Stimulated activated naive B cell treated with anti-CD40 and anti-IgM and Interleukin-4, amounts not matched to agents 10 μg/mL and 1 μg/mL and 100 μg/mL, for 72 hours (primary cell): ENCODE measurements at regions not wholly inside any gene's neighbourhood (a gene's known extent, or its start where the extent isn't known, plus 50 kb on each side); places are given as distances from the start of the nearest gene placed in this dataset.

Source experiments
- ATAC-seq, 2 donors: fragments of 150-1000 bp; cut with Tn5 transposase; replicated peaks; 2 replicates each; pipeline ENCODE4 v1.10.0; 2021; ENCODE audit warnings: moderate library complexity in 1 of 2
- DNase-seq: peaks from one replicate; pipeline ENCODE4 v3.0.0; 2021
- H3K27ac Mint-ChIP-seq: one replicate; pipeline ENCODE4 v1.8.0; 2022; ENCODE audit warnings: mild to moderate bottlenecking, mixed read lengths
- H3K27me3 Mint-ChIP-seq, 2 donors: one replicate each; pipeline ENCODE4 v1.8.0; 2022; ENCODE audit warnings: mixed read lengths in 2 of 2
- H3K36me3 Mint-ChIP-seq, 2 donors: one replicate each; pipeline ENCODE4 v1.8.0; 2022; ENCODE audit warnings: mixed read lengths in 2 of 2, mild to moderate bottlenecking in 1 of 2
- H3K4me1 Mint-ChIP-seq, 2 donors: one replicate each; pipeline ENCODE4 v1.8.0; 2022; ENCODE audit warnings: mixed read lengths in 2 of 2, mild to moderate bottlenecking in 1 of 2
- H3K4me3 Mint-ChIP-seq, 2 donors: one replicate each; pipeline ENCODE4 v1.8.0; 2022; ENCODE audit warnings: mild to moderate bottlenecking in 2 of 2, mixed read lengths in 2 of 2, moderate library complexity in 1 of 2
- H3K9me3 Mint-ChIP-seq, 2 donors: one replicate each; pipeline ENCODE4 v1.8.0; 2022; ENCODE audit warnings: mixed read lengths in 2 of 2, mild to moderate bottlenecking in 1 of 2

DNA sequence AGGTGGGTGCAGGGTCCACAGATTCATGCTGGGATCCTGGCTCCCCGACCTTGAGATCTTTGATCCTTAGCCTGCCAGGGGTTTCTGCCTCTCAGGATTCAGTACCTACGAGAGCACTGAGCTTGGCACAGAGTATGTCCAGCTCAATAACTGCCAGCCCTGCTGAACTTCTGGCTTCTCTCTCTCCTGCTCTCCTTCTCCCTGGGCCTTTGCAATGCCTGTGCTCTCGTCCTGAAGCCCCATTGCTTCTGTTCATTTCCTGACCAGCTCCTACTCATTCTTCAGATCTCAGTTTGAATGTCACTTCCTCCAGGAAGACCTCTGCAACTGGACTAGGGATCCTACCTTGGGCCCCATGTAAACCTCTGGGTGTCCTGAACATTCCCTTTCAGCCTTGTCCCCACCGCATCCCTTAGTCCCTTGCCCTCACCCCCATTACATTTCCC, 113.8 kb upstream of the HAAO start:
- Mint-ChIP-seq H3K27me3 (peaks cover 22 to 30% of the 10 kb centered on the region in 2 donors), H3K9me3 (no peaks in the 10 kb centered on the region), H3K36me3 (no peaks in the 10 kb centered on the region), H3K27ac (no peak overlapping the region), H3K4me1 (peaks cover 2 to 12% of the 10 kb centered on the region in 2 donors), H3K4me3 (no peak overlapping the region)
- DNase-seq (no peak), ATAC-seq (no peak)

DNA sequence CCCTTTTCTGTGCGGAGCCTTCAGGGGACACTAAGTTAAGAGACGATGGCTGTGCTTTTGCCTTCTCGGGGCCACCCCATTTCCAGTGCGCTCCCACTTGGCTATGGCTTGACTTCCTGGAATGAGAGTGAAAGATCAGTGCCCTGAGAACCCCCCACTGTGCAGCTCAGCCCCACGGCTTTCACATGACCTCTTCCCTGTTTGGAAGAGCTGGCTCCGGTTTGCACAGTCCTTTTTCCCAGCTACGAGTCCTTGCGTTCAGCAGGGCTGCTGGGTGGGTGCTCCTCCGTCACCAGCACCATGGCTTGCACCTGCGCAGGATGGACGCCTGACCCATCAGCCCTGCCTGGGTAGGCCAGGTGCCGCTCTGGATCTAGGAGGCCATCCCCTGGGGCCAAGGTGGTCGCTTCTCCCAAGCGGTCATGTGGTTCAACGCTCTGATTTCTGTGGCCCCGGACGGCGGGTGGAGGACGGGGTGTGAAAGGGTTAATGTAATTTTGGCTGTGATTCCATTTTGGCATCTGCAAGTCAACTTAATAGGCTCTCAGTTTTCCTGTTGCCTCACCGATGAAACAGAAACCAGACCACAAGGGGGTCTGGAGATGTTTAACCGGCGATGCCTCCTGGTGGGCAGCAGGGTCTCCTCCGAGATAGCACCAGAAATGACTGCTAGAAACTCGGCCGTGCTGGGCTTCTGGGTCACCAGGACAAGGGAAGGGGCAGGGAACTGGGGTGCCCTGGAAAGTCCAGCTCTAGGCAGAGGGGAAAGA, 113.1 kb upstream of the HAAO start:
- no peak overlapping the region for H3K4me3 Mint-ChIP-seq
- H3K9me3 Mint-ChIP-seq: no peaks in the 10 kb centered on the region
- peaks cover 3 to 12% of the 10 kb centered on the region in 2 donors for H3K4me1 Mint-ChIP-seq
- H3K27ac Mint-ChIP-seq: no peak overlapping the region
- DNase-seq (no peak), ATAC-seq (no peak)
- H3K36me3 Mint-ChIP-seq: no peaks in the 10 kb centered on the region
- H3K27me3 Mint-ChIP-seq: peaks cover 22 to 30% of the 10 kb centered on the region in 2 donors

DNA sequence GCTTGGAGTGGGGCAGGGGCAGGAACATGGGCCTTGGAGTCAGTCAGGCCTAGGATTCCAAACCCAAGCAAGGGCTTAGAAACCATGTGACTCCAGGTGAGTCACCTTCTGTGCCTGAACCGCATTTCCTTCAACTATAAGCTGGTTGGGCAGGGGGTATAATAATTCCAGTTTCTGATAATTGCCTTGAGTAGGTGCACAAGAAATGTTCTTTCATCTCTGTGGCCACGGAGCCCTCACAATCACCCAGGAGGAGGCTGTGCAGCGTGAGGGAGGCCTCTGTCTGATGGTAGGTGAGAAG, 112.1 kb upstream of the HAAO start:
- ATAC-seq: no peak
- H3K9me3 Mint-ChIP-seq: no peaks in the 10 kb centered on the region
- peaks cover 5 to 12% of the 10 kb centered on the region in 2 donors for H3K4me1 Mint-ChIP-seq
- no peak overlapping the region for H3K27ac Mint-ChIP-seq
- no peak for DNase-seq
- no peak overlapping the region for H3K4me3 Mint-ChIP-seq
- H3K36me3 Mint-ChIP-seq: no peaks in the 10 kb centered on the region
- H3K27me3 Mint-ChIP-seq: peaks cover 22 to 30% of the 10 kb centered on the region in 2 donors

DNA sequence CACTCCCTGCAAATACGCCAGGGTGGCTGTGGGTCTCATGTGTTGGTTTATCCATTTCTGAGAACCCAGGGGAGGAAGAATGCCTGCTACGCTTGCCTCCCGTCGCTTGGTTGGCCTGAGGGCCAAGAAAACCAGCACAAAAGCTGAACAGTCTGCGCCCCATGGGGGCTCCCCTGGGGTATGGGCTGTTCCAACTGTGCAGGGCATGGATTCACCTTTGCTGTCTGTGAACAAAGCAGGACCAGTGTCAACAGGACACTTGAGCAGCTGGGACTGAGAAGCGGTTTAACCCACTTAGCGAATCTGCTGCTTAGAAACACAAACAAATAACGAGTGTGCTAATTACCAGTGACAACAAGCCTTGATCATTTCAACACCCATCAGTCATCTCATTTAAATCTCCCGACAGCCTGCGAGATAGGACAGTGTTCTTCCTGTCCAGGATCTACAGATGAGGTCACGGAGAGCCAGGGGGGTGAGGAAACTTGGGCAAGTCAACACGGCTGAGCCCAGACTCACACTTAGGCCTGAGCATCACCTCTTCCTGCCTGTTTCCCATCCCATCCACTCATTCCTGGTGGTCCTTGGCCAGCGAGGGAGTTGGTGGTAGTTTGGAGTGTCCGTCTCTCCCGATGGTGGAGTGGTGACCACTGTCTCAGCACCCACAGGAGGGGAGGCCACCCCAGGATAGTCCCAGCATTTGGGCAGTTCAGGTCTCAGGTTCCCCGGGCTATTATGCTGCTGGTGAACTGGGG, 111.6 kb upstream of the HAAO start:
- ATAC-seq: no peak
- H3K4me3 Mint-ChIP-seq: no peak overlapping the region
- no peak for DNase-seq
- H3K36me3 Mint-ChIP-seq: no peaks in the 10 kb centered on the region
- peaks cover 22 to 30% of the 10 kb centered on the region in 2 donors for H3K27me3 Mint-ChIP-seq
- peaks cover 5 to 12% of the 10 kb centered on the region in 2 donors for H3K4me1 Mint-ChIP-seq
- no peak overlapping the region for H3K27ac Mint-ChIP-seq
- no peaks in the 10 kb centered on the region for H3K9me3 Mint-ChIP-seq

DNA sequence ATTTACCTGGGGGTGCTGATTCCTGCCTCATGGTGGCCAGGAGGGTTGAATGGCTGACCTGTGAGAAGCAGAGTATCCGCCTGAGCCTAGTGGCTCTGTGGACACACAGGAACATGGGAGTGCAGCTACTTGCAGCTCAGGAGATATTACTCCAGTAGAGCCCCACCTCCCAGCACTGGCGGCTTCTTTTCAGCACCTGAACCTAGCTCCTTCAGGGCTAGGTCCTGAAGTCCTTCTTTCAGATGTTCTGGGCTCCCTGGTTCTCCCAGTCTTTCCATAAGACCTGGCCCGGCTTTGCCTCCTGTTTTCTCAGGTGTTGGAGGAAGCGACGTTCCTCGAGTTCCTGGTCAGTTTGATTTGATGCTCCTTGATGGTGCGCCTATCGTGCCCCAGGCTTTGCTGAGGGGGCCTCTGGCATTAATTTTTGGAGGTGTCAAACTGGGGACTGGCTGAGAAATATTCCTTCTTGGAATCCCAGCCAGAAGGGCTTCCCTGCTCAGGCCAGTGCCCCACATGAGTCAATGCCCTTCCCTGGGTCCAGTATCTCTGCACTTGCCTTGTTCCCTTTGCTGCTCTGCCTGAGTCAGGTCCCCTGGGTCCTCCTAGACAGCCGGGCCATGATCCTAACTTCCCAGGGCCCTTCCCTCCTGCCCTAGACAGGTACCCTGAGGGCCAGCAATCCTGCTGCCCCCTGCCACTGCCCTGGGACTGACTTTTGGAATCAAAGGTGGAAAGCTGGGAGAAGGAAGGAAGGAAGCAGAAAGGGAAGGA, 110.7 kb upstream of the HAAO start:
- H3K9me3 Mint-ChIP-seq: no peaks in the 10 kb centered on the region
- no peak overlapping the region for H3K27ac Mint-ChIP-seq
- H3K27me3 Mint-ChIP-seq: peaks cover 22 to 30% of the 10 kb centered on the region in 2 donors
- no peak overlapping the region for H3K4me3 Mint-ChIP-seq
- H3K4me1 Mint-ChIP-seq: peaks cover 5 to 12% of the 10 kb centered on the region in 2 donors
- H3K36me3 Mint-ChIP-seq: no peaks in the 10 kb centered on the region
- DNase-seq (no peak), ATAC-seq (no peak)

DNA sequence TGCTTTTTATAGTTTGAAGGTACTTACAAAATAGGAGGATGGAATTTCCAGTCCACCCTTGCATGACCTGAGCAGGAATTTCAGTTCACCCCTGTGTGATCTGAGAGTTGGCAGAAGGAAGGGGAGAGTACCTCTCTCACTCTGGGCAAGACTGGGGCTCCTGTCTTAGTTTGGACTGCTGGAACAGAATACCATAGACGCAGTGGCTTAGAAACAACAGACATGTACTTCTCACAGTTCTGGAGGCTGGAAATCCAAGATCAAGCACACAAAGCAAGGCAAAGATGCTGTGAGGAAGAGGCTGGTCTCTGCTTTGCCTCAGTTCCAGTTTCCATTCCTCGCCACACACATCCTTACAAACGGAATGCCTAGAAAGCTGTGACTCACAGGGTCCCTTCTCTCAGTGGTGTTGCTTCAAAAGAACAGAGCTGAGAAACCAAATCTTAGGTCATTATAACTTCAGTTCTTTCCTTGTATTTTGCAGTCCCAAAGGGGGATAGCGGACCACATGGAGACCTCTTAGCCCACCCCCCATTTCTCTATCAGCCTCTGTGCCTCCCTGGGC, 108.8 kb upstream of the HAAO start:
- Mint-ChIP-seq H3K4me3 (no peak overlapping the region), H3K4me1 (peaks cover 5 to 6% of the 10 kb centered on the region in 2 donors), H3K27me3 (peaks cover 12 to 18% of the 10 kb centered on the region in 2 donors), H3K27ac (no peak overlapping the region), H3K36me3 (no peaks in the 10 kb centered on the region), H3K9me3 (no peaks in the 10 kb centered on the region)
- DNase-seq (no peak), ATAC-seq (no peak)

DNA sequence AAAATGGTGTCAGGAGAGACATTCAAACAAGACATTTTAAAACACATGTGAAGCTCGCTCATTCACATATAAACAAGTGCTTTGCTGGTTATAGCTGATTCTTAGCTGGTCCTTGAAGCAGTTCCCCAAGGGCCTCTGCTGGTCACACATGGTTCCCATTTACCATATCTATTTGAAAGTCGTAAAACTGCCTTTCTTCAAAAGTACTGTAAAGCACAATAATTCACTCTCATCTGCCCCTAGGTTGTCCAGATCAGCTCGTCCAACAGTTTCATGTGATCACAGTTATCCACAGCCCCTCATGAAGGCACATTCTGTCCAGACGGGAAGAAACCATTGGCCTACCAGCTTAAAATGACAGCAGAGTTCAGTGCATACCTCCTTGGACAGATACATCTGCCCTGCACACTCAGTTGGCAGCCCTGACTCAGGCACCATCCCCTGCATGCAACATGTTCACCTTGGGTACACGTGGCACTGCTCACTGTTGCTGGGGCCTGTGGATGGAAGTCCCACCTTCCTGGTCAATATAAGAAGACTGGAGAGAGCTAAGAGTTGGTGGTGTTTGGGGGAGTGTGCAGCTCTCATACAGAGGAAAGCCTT, 108.0 kb upstream of the HAAO start:
- peaks cover 4 to 11% of the 10 kb centered on the region in 2 donors for H3K27me3 Mint-ChIP-seq
- ATAC-seq (no peak), DNase-seq (no peak)
- peaks cover under 1 to 3% of the 10 kb centered on the region in 2 donors for H3K4me1 Mint-ChIP-seq
- no peak overlapping the region for H3K4me3 Mint-ChIP-seq
- H3K9me3 Mint-ChIP-seq: no peaks in the 10 kb centered on the region
- H3K36me3 Mint-ChIP-seq: no peaks in the 10 kb centered on the region
- H3K27ac Mint-ChIP-seq: no peak overlapping the region

DNA sequence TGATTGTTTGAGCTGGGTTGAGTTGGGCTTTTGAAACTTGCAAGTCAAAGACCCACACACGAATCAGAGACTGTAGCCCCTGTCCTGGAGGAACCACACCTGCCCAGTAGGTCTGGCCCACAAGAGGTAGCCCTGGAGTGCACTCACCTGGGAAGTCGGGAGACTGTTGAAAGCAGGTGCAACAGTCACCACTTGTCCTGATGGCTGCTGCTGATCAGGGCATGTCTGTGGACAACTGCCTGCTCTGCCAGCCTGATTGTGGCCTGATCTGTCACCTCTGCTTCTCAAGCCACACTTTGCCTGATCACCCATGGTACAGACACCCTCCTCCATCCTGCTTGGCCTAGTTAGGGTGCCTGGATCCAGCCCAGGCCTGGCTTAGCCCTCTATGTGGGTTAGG, 105.0 kb upstream of the HAAO start:
- no peaks in the 10 kb centered on the region for H3K27me3 Mint-ChIP-seq
- H3K9me3 Mint-ChIP-seq: no peaks in the 10 kb centered on the region
- ATAC-seq (no peak), DNase-seq (no peak)
- H3K4me1 Mint-ChIP-seq: peaks cover 0 to 3% of the 10 kb centered on the region in 2 donors
- no peaks in the 10 kb centered on the region for H3K36me3 Mint-ChIP-seq
- no peak overlapping the region for H3K27ac Mint-ChIP-seq
- no peak overlapping the region for H3K4me3 Mint-ChIP-seq

DNA sequence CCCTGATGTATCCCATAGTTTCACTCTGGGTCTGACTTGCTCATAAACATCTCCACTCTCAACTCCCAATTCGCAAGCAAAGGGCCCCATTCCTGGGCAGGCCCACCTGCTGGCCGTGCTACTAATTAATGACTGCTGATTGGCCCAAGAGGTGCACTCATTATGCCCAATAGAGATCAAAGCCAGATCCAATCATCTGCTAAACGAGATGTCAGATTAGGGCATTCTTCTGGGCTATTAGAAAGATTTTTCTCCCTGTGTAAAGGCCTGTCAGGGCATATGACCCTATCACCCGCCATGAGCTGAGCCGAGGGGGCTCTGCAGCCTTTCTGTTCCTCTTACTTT, 103.4 kb upstream of the HAAO start:
- Mint-ChIP-seq H3K36me3 (no peaks in the 10 kb centered on the region), H3K27me3 (peaks cover 0 to 4% of the 10 kb centered on the region in 2 donors), H3K4me1 (peaks cover 0 to 3% of the 10 kb centered on the region in 2 donors), H3K4me3 (no peak overlapping the region), H3K9me3 (no peaks in the 10 kb centered on the region), H3K27ac (no peak overlapping the region)
- no peak for ATAC-seq
- DNase-seq: no peak

DNA sequence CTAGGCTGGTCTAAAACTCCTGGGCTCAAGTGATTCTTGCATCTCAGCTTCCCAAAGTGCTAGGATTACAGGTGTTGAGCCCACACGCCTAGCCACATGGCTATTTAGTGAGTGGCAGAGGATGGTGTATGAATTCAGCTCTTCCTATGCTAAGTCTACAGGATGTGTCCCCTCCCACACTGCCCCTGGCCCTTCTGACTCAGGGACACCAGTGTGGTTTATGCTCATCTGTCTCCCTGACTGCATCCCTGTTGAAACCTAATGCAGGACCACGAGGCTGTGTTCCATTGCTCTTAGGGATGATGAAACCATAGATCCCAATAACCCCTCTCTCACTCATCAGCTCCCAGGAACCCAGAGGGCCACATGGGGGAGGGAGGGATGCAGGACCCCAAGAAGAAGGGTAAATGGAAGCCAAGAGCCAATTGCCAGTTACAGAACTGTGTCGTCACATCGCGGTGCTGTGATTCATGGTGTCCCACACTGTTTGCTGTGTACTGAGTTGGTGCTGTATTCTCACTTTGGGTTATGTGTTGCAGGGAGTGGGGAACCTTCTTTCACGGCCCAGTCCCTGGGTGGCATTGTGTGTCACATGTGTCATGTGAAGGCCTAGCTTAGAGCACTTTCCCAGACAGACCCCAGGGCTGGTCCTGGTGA, 102.9 kb upstream of the HAAO start:
- no peak overlapping the region for H3K4me3 Mint-ChIP-seq
- no peak for ATAC-seq

DNA sequence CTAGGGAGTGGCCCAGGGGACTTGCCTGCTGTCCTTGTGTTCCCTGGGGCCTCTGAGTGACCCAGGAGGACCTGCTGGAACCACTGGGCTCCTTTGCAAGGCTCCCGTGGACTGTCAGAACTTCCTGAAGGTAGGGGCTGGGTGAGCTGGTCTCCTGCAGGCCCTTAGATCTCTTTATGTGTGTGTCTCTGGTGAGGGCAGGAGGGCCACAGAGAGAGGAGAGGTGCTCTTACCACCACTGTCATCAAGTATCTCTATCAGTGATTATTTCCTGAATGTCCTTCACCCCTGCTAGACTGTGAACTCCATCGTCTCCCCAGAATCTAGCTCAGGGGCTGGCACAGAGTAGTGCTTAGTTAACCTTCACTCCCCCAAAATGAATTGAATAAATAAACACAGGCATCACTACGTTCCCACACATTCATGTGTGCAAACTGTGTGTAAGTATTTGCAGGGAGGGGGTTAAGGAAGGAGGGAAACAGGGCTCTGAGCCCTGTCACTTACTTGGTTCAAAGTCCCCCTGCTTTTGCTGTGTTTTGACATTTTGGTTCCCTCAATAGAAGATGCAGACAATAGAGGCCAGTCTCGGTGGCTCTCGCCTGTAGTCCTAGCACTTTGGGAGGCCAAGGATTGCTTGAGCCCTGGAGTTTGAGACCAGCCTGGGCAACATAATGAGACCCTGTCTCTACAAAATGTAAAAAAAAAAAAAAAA, 100.8 kb upstream of the HAAO start:
- Mint-ChIP-seq H3K27me3 (peaks cover 0 to 4% of the 10 kb centered on the region in 2 donors), H3K9me3 (peaks cover 0 to 4% of the 10 kb centered on the region in 2 donors), H3K4me3 (no peak overlapping the region)

More for the DNA sequence above, 102.9 kb upstream of the HAAO start:
- no peak for DNase-seq
- no peaks in the 10 kb centered on the region for H3K9me3 Mint-ChIP-seq
- peaks cover 0 to 4% of the 10 kb centered on the region in 2 donors for H3K27me3 Mint-ChIP-seq
- H3K27ac Mint-ChIP-seq: no peak overlapping the region
- no peaks in the 10 kb centered on the region for H3K36me3 Mint-ChIP-seq
- no peaks in the 10 kb centered on the region for H3K4me1 Mint-ChIP-seq

DNA sequence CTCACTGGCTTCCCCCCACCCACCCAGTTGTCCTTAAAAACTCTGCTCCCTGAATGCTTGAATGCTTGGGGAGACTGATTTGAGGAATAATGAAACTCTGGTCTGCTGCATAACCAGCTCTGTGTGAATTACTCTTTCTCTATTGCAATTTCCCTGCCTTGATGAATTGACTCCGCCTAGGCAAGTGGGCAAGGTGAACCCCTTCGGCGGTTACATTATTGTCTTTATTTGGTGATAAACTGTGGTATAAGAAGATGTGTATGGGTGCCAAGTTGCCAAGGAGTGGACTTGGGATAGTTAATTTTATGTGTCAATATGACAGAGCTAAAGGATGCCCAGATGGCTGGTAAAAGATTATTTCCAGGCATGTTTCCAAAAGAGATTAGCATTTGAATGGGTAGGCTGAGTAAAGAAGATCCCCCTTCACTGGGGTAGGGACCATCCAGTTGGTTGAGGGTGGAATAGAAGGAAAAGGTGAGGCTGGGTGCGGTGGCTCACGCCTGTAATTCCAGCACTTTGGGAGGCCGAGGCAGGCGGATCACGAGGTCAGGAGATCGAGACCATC, 98.5 kb upstream of the HAAO start:
- ATAC-seq: no peak

More for the DNA sequence above, 100.8 kb upstream of the HAAO start:
- H3K27ac Mint-ChIP-seq: no peak overlapping the region
- ATAC-seq: no peak
- H3K4me1 Mint-ChIP-seq: no peaks in the 10 kb centered on the region
- no peak for DNase-seq
- peaks cover 0 to 4% of the 10 kb centered on the region in 2 donors for H3K36me3 Mint-ChIP-seq

More for the DNA sequence above, 98.5 kb upstream of the HAAO start:
- no peak for DNase-seq
- Mint-ChIP-seq H3K4me1 (no peaks in the 10 kb centered on the region), H3K9me3 (peaks cover 0 to 4% of the 10 kb centered on the region in 2 donors), H3K27me3 (peaks cover 0 to 4% of the 10 kb centered on the region in 2 donors), H3K4me3 (no peak overlapping the region), H3K27ac (no peak overlapping the region), H3K36me3 (peaks cover 0 to 4% of the 10 kb centered on the region in 2 donors)
